ENCODE measurements at regions not wholly inside any gene's neighbourhood (a gene's known extent, or its start where the extent isn't known, plus 50 kb on each side); places are given as distances from the start of the nearest gene placed in this dataset.

DNA sequence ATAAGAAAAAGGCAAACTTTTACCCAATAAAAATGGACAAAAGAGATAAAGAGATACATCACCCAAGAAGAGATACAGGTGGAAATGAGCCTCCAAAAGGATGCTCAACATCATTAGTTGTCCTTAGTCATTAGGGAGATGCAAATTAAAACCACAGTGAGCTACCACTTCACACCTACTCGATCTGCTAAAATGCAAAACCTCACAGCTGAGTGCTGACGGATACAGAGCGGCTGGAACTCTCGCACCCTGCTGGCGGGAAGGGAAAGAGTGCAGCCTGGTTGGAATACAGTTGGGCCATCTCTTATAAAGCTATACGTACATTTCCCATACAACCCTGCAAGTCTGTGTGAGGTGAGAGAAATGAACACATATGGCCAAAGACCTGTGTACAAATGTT, 78.5 kb upstream of the PRR20G start:
- H3K27ac ChIP-seq = no peak overlapping the region
- WGBS, 2 donors = 64 to 74% methylated on average over 6 of the region's 6 CpGs
- intact Hi-C loops (cut with DNase I; ENCODE audit: low total_unique reads) = no loop called here
- H3K27me3 ChIP-seq = no peaks in the 10 kb centered on the region
- no peaks in the 10 kb centered on the region for H3K36me3 ChIP-seq (ENCODE audit: low read depth, missing control alignments)
- no peak overlapping the region for H3K4me3 ChIP-seq
- DNase-seq = no peak
- H3K9me3 ChIP-seq = no peaks in the 10 kb centered on the region
- TF ChIP-seq POLR2A (IDR thresholded peaks at IDR 0.05) = no peak
- TF ChIP-seq, protein P1, sequence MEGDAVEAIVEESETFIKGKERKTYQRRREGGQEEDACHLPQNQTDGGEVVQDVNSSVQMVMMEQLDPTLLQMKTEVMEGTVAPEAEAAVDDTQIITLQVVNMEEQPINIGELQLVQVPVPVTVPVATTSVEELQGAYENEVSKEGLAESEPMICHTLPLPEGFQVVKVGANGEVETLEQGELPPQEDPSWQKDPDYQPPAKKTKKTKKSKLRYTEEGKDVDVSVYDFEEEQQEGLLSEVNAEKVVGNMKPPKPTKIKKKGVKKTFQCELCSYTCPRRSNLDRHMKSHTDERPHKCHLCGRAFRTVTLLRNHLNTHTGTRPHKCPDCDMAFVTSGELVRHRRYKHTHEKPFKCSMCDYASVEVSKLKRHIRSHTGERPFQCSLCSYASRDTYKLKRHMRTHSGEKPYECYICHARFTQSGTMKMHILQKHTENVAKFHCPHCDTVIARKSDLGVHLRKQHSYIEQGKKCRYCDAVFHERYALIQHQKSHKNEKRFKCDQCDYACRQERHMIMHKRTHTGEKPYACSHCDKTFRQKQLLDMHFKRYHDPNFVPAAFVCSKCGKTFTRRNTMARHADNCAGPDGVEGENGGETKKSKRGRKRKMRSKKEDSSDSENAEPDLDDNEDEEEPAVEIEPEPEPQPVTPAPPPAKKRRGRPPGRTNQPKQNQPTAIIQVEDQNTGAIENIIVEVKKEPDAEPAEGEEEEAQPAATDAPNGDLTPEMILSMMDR (IDR thresholded peaks at IDR 0.05) = no peak
- H3K4me1 ChIP-seq = no peaks in the 10 kb centered on the region

DNA sequence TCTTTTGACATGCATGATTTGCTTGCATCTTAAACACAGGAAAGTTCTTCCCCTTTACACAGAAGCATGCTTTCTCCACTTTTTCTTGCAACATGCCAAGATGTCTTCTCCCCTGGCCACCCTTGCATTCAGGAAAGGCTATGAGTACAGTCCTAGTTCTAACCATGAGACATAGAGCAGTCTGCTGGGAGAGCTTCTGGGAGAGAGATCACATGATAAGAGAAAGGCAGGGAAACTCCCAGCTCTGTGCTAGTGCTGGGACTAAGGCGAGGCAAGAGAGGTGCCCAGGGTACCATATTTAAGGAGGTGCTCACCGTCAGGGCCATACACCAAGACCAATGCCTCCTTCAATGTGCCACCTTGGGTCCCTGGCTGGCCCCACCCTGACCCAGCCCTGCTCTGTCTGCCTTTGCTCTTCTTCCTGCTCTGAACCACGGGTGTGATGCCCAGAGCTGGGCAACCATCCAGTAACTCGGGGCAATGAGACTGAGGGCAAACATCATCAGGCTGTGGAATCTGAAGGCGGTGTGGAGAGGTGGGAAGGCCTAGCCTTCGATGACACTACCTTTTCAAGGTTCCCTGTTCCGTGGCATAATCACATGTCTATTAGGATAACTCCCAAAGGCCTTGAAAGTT, 77.4 kb upstream of the PRR20G start:
- WGBS, 2 donors = 71 to 87% methylated on average over 7 of the region's 7 CpGs
- H3K36me3 ChIP-seq (ENCODE audit: low read depth, missing control alignments) = no peaks in the 10 kb centered on the region
- no peaks in the 10 kb centered on the region for H3K27me3 ChIP-seq
- H3K9me3 ChIP-seq = no peaks in the 10 kb centered on the region
- intact Hi-C loops (cut with DNase I; ENCODE audit: low total_unique reads) = no loop called here
- TF ChIP-seq, protein P1 (IDR thresholded peaks at IDR 0.05) = no peak
- TF ChIP-seq POLR2A (IDR thresholded peaks at IDR 0.05) = no peak
- no peaks in the 10 kb centered on the region for H3K4me1 ChIP-seq
- H3K4me3 ChIP-seq = no peak overlapping the region
- DNase-seq = no peak
- H3K27ac ChIP-seq = no peak overlapping the region

DNA sequence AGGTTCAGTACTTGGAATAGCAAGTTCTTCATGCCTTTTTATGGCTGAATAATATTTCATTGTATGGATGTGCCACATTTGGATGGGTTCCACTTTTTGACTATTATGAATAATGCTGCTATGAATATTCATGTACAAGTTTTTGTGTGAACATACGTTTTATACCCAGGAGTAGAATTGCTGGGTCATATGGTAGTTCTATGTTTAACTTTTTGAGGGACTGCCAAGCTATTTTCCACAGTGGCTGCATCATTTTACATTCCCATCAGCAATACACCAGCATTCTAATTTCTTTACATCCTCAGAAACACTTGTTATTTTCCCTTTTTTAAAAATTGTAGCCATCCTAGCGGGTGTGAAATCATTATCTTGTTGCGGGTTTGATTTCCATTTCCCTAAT, 76.0 kb upstream of the PRR20G start:
- Histone ChIP-seq H3K9me3 (no peaks in the 10 kb centered on the region), H3K4me1 (no peaks in the 10 kb centered on the region), H3K27ac (no peak overlapping the region), H3K4me3 (no peak overlapping the region), H3K27me3 (no peaks in the 10 kb centered on the region), H3K36me3 (ENCODE audit: low read depth, missing control alignments) (no peaks in the 10 kb centered on the region)
- DNase-seq = no peak
- intact Hi-C loops (cut with DNase I; ENCODE audit: low total_unique reads) = no loop called here
- WGBS, 2 donors = 88 to 91% methylated on average over 3 of the region's 3 CpGs
- TF ChIP-seq POLR2A (IDR thresholded peaks at IDR 0.05) = no peak
- TF ChIP-seq, protein P1 (IDR thresholded peaks at IDR 0.05) = no peak

DNA sequence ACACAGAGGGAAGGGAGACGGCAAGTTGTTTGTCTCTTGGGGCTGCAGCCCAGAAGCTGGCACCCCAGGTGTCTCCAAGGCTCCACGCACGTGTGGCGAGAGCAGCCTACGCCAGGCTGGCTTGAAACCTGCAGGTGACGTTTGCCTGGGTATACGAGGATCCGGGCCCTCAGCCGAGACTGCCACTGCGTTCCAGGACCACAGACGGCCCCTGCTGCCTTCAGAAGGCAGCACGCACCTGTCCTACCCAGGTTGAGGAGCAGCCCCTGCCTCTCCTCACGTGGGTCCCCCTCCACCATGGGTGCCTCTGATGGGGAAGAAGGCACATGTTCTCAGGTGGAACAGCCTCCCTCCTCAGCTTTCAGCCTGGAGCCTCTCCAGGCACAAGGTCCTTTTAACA, 75.3 kb upstream of the PRR20G start:
- WGBS, 2 donors = 60 to 83% methylated on average over 1 to 13 of the region's 13 CpGs
- intact Hi-C loops (cut with DNase I; ENCODE audit: low total_unique reads) = no loop called here

More for the DNA sequence above, 75.3 kb upstream of the PRR20G start:
- H3K27me3 ChIP-seq = no peaks in the 10 kb centered on the region
- H3K4me3 ChIP-seq = no peak overlapping the region
- DNase-seq = no peak
- H3K27ac ChIP-seq = no peak overlapping the region
- TF ChIP-seq, protein P1 (IDR thresholded peaks at IDR 0.05) = no peak
- no peak for TF ChIP-seq POLR2A (IDR thresholded peaks at IDR 0.05)
- no peaks in the 10 kb centered on the region for H3K36me3 ChIP-seq (ENCODE audit: low read depth, missing control alignments)
- no peaks in the 10 kb centered on the region for H3K4me1 ChIP-seq
- H3K9me3 ChIP-seq = no peaks in the 10 kb centered on the region

All from testis (tissue), 2 donors.